SK-N-SH (cell line): ENCODE measurements at regions not wholly inside any gene's neighbourhood (a gene's known extent, or its start where the extent isn't known, plus 50 kb on each side); places are given as distances from the start of the nearest gene placed in this dataset.

Experiments used
- CTCF ChIA-PET: fragments of 300-600, 350-600 bp; formaldehyde crosslinking; extraction: SDS; loops from one replicate; lab custom pipeline; 2021; lab: Yijun Ruan, JAX
- POLR2A ChIA-PET: fragments of 350-600 bp; sonication (Branson Sonifier 250); formaldehyde crosslinking; extraction: SDS; loops from one replicate; lab custom pipeline; 2020; ENCODE audit warnings: antibody characterized with exemption, inconsistent platforms; lab: Yijun Ruan, JAX
- DNase-seq: peaks from one replicate; pipeline ENCODE4 v3.0.0; 2012
- H2AFZ ChIP-seq: fragments of 200-600 bp; sonication (generic); 2 replicates; pipeline ENCODE4 v1.8.1; 2016; ENCODE audit warnings: antibody characterized with exemption, mild to moderate bottlenecking, low read depth
- H3F3A ChIP-seq: fragments of 200-600 bp; sonication (generic); replicated peaks from 2 replicates; pipeline ENCODE3; 2016; ENCODE audit warnings: antibody characterized with exemption, mild to moderate bottlenecking; ENCODE audit not compliant: insufficient read depth
- H3K27ac ChIP-seq, 2 experiments: fragments of 200-500 bp in 1 of 2; fragments of 200-600 bp in 1 of 2; sonication (Bioruptor generic) in 1 of 2; sonication (generic), shearing (Covaris generic) in 1 of 2; 2 replicates each; pipeline versions ENCODE4 v1.5.1 to v1.6.1; 2014 to 2016; ENCODE audit warnings: low read depth in 2 of 2, inconsistent platforms in 1 of 2, low read length in 1 of 2, mild to moderate bottlenecking in 1 of 2, mixed read lengths in 1 of 2
- H3K27me3 ChIP-seq: fragments of 200-600 bp; sonication (generic), shearing (Covaris generic); 2 replicates; pipeline ENCODE4 v1.6.1; 2016; ENCODE audit warnings: mixed run types; ENCODE audit not compliant: insufficient read depth
- H3K36me3 ChIP-seq, 2 experiments: fragments of 200-500 bp in 1 of 2; fragments of 200-600 bp in 1 of 2; sonication (Bioruptor generic) in 1 of 2; sonication (generic) in 1 of 2; replicated peaks in 1 of 2; 2 replicates each; pipeline versions ENCODE3 to v1.5.1; 2014 to 2016; ENCODE audit warnings: low read length in 1 of 2, mild to moderate bottlenecking in 1 of 2; ENCODE audit not compliant: insufficient read depth in 2 of 2, control insufficient read depth in 1 of 2
- H3K4me1 ChIP-seq, 2 experiments: fragments of 200-500 bp in 1 of 2; fragments of 200-600 bp in 1 of 2; sonication (Bioruptor generic) in 1 of 2; sonication (generic), shearing (Covaris generic) in 1 of 2; 2 replicates each; pipeline versions ENCODE4 v1.5.1 to v1.6.1; 2014 to 2016; ENCODE audit warnings: low read depth in 1 of 2, low read length in 1 of 2, mixed run types in 1 of 2; ENCODE audit not compliant: insufficient read depth in 2 of 2, control insufficient read depth in 1 of 2
- H3K4me2 ChIP-seq: fragments of 200-600 bp; sonication (generic), shearing (Covaris generic); 2 replicates; pipeline ENCODE4 v1.6.1; 2017; ENCODE audit warnings: mixed run types
- H3K4me3 ChIP-seq, 2 experiments: fragments of 200-500 bp in 1 of 2; fragments of 200-600 bp in 1 of 2; sonication (Bioruptor generic) in 1 of 2; sonication (generic), shearing (Covaris generic) in 1 of 2; 2 replicates each; pipeline versions ENCODE4 v1.5.1 to v1.8.1; 2014 to 2016; ENCODE audit warnings: low read depth in 2 of 2, inconsistent platforms in 1 of 2, low read length in 1 of 2, mild to moderate bottlenecking in 1 of 2, mixed read lengths in 1 of 2, moderate library complexity in 1 of 2
- H3K79me2 ChIP-seq: fragments of 200-600 bp; sonication (generic); 2 replicates; pipeline ENCODE4 v1.8.1; 2017; ENCODE audit warnings: mild to moderate bottlenecking; ENCODE audit not compliant: insufficient read depth
- H3K9ac ChIP-seq: fragments of 200-600 bp; sonication (generic); 2 replicates; pipeline ENCODE4 v1.6.1; 2017; ENCODE audit warnings: mixed run types
- H3K9me2 ChIP-seq: fragments of 200-600 bp; sonication (generic); 2 replicates; pipeline ENCODE4 v1.6.1; 2017; ENCODE audit warnings: mixed run types
- H3K9me3 ChIP-seq: fragments of 200-600 bp; sonication (generic); 2 replicates; pipeline ENCODE4 v1.6.1; 2017; ENCODE audit warnings: mixed run types, mild to moderate bottlenecking, moderate library complexity
- H4K20me1 ChIP-seq: fragments of 200-600 bp; sonication (generic); 2 replicates; pipeline ENCODE4 v1.6.1; 2017; ENCODE audit warnings: mild to moderate bottlenecking, mixed run types; ENCODE audit not compliant: insufficient read depth
- CHD2 ChIP-seq: fragments of 150-350 bp; IDR thresholded peaks from 2 replicates; pipeline ENCODE4 v1.6.1; 2018; ENCODE audit warnings: low read length; ENCODE audit not compliant: partially characterized antibody
- CTCF ChIP-seq: fragments of 200-600 bp; sonication (generic); IDR thresholded peaks from 2 replicates; pipeline ENCODE4 v1.6.1; 2017; ENCODE audit warnings: antibody characterized with exemption, mild to moderate bottlenecking, moderate library complexity
- FOXM1 ChIP-seq: IDR thresholded peaks from 2 replicates; pipeline ENCODE4 v1.4.0; 2012; ENCODE audit warnings: low read depth, mild to moderate bottlenecking
- MEF2A ChIP-seq: IDR thresholded peaks from 2 replicates; pipeline ENCODE4 v1.4.0; 2012; ENCODE audit warnings: low read depth, borderline replicate concordance
- MXI1 ChIP-seq: IDR thresholded peaks from 2 replicates; pipeline ENCODE4 v1.6.1; 2012; ENCODE audit warnings: mild to moderate bottlenecking, low read depth, low read length, improper control_type of control experiment
- NFIC ChIP-seq: IDR thresholded peaks from 2 replicates; pipeline ENCODE4 v1.4.0; 2012; ENCODE audit warnings: borderline replicate concordance
- RAD21 ChIP-seq: IDR thresholded peaks from 2 replicates; pipeline ENCODE4 v1.6.1; 2012; ENCODE audit warnings: mild to moderate bottlenecking, low read length
- RCOR1 ChIP-seq: fragments of 150-350 bp; IDR thresholded peaks from 2 replicates; pipeline ENCODE4 v1.6.1; 2017; ENCODE audit warnings: antibody characterized with exemption, low read length
- RFX5 ChIP-seq: IDR thresholded peaks from 2 replicates; pipeline ENCODE4 v1.6.1; 2012; ENCODE audit warnings: mild to moderate bottlenecking, improper control_type of control experiment, low read length
- RXRA ChIP-seq: IDR thresholded peaks from 2 replicates; pipeline ENCODE4 v1.4.0; 2012; ENCODE audit warnings: low read depth, mild to moderate bottlenecking, borderline replicate concordance
- SIN3A ChIP-seq: IDR thresholded peaks from 2 replicates; pipeline ENCODE4 v1.6.1; 2012; ENCODE audit warnings: low read depth, mild to moderate bottlenecking, low read length, moderate library complexity, borderline replicate concordance
- TAF1 ChIP-seq: IDR thresholded peaks from 2 replicates; pipeline ENCODE4 v1.6.1; 2012; ENCODE audit warnings: low read depth, mild to moderate bottlenecking, low read length, moderate library complexity, borderline replicate concordance
- TCF12 ChIP-seq: IDR thresholded peaks from 2 replicates; pipeline ENCODE4 v1.4.0; 2012
- USF1 ChIP-seq: IDR thresholded peaks from 2 replicates; pipeline ENCODE4 v1.4.0; 2012; ENCODE audit warnings: low read depth, borderline replicate concordance
- YY1 ChIP-seq: IDR thresholded peaks from 2 replicates; pipeline ENCODE4 v1.4.0; 2012; ENCODE audit warnings: low read depth, mild to moderate bottlenecking
- WGBS: methylation state at CpG from one replicate; pipeline ENCODE4 v1.1.6; 2017; ENCODE audit warnings: low lambda C conversion rate; 5-methylcytosine and 5-hydroxymethylcytosine counted together
- TF ChIP-seq, protein P1 (sequence below): IDR thresholded peaks from 2 replicates; pipeline ENCODE4 v1.6.1; 2012; ENCODE audit warnings: mild to moderate bottlenecking, low read depth, low read length, moderate library complexity
- TF ChIP-seq, protein P2 (sequence below): fragments of 150-350 bp; IDR thresholded peaks from 2 replicates; pipeline ENCODE4 v1.6.1; 2017; ENCODE audit warnings: antibody characterized with exemption, low read length, low read depth, borderline replicate concordance

- no peak for DNase-seq
- H3K27me3 ChIP-seq = no peaks in the 10 kb centered on the region
- no peaks in the 10 kb centered on the region for H3K9me2 ChIP-seq
- TF ChIP-seq, protein P1, sequence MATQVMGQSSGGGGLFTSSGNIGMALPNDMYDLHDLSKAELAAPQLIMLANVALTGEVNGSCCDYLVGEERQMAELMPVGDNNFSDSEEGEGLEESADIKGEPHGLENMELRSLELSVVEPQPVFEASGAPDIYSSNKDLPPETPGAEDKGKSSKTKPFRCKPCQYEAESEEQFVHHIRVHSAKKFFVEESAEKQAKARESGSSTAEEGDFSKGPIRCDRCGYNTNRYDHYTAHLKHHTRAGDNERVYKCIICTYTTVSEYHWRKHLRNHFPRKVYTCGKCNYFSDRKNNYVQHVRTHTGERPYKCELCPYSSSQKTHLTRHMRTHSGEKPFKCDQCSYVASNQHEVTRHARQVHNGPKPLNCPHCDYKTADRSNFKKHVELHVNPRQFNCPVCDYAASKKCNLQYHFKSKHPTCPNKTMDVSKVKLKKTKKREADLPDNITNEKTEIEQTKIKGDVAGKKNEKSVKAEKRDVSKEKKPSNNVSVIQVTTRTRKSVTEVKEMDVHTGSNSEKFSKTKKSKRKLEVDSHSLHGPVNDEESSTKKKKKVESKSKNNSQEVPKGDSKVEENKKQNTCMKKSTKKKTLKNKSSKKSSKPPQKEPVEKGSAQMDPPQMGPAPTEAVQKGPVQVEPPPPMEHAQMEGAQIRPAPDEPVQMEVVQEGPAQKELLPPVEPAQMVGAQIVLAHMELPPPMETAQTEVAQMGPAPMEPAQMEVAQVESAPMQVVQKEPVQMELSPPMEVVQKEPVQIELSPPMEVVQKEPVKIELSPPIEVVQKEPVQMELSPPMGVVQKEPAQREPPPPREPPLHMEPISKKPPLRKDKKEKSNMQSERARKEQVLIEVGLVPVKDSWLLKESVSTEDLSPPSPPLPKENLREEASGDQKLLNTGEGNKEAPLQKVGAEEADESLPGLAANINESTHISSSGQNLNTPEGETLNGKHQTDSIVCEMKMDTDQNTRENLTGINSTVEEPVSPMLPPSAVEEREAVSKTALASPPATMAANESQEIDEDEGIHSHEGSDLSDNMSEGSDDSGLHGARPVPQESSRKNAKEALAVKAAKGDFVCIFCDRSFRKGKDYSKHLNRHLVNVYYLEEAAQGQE = no peak
- TF ChIP-seq USF1 (no peak), MXI1 (no peak), TCF12 (no peak)
- ChIA-PET CTCF (no interaction called here), POLR2A (no interaction called here)
- H3K4me3 ChIP-seq = no peak overlapping the region
- H3F3A ChIP-seq = no peaks in the 10 kb centered on the region
- no peaks in the 10 kb centered on the region for H3K79me2 ChIP-seq
- no peak overlapping the region for H3K27ac ChIP-seq
- no peaks in the 10 kb centered on the region for H3K9me3 ChIP-seq
- 48% methylated on average over 1 of the region's 1 CpG for WGBS
- no peaks in the 10 kb centered on the region for H4K20me1 ChIP-seq
- H3K4me2 ChIP-seq = no peak overlapping the region
- H3K9ac ChIP-seq = no peak overlapping the region
- H2AFZ ChIP-seq = no peak overlapping the region
- no peaks in the 10 kb centered on the region for H3K4me1 ChIP-seq
- H3K36me3 ChIP-seq = no peaks in the 10 kb centered on the region
Measured at GRCh38 chr4:83890816-83891215, 354.9 kb downstream of the GPAT3 start.

GRCh38 chr4:83890231-83890630, 354.3 kb downstream of the GPAT3 start:
- Histone ChIP-seq H2AFZ (no peak overlapping the region), H3K9ac (no peak overlapping the region), H3K4me2 (no peak overlapping the region), H3K9me3 (no peaks in the 10 kb centered on the region), H3F3A (no peaks in the 10 kb centered on the region), H3K27ac (peak overlapping the region in 1 of 2 experiments; percentile 21; a peak in 1 of 4 replicates), H3K27me3 (no peaks in the 10 kb centered on the region), H3K9me2 (no peaks in the 10 kb centered on the region), H3K4me3 (no peak overlapping the region), H3K79me2 (no peaks in the 10 kb centered on the region), H3K4me1 (no peaks in the 10 kb centered on the region), H3K36me3 (no peaks in the 10 kb centered on the region), H4K20me1 (no peaks in the 10 kb centered on the region)
- DNase-seq = no peak
- ChIA-PET POLR2A (no interaction called here), CTCF (no interaction called here)
- 10% methylated on average over 2 of the region's 2 CpGs for WGBS
- TF ChIP-seq, protein P2, sequence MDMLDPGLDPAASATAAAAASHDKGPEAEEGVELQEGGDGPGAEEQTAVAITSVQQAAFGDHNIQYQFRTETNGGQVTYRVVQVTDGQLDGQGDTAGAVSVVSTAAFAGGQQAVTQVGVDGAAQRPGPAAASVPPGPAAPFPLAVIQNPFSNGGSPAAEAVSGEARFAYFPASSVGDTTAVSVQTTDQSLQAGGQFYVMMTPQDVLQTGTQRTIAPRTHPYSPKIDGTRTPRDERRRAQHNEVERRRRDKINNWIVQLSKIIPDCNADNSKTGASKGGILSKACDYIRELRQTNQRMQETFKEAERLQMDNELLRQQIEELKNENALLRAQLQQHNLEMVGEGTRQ = no peak
- TF ChIP-seq NFIC (no peak), FOXM1 (no peak), RXRA (no peak), MEF2A (no peak), RFX5 (no peak), YY1 (no peak), CTCF (no peak), SIN3A (no peak), TAF1 (no peak), RAD21 (no peak), CHD2 (no peak), RCOR1 (no peak)
- TF ChIP-seq, protein P1 = no peak
